DND-41 (cell line): ENCODE measurements at regions not wholly inside any gene's neighbourhood (a gene's known extent, or its start where the extent isn't known, plus 50 kb on each side); places are given as distances from the start of the nearest gene placed in this dataset.

Experiments
- ATAC-seq: fragments of 200-7000 bp; cut with Tn5 transposase; 3 replicates; pipeline ENCODE4 v1.9.1; 2021; ENCODE audit warnings: low read depth; ENCODE audit not compliant: insufficient read depth
- DNase-seq: peaks from one replicate; pipeline ENCODE4 v3.0.0-alpha.2; 2020
- H2AFZ ChIP-seq: 2 replicates; pipeline ENCODE4 v1.6.0; 2012; ENCODE audit warnings: low read depth, low read length
- H3K27ac ChIP-seq: 2 replicates; pipeline ENCODE4 v1.5.1; 2012; ENCODE audit warnings: low read length, inconsistent platforms
- H3K27me3 ChIP-seq: fragments of 200-600 bp; sonication (generic); 2 replicates; pipeline ENCODE4 v1.6.0; 2012; ENCODE audit warnings: low read length, mild to moderate bottlenecking, inconsistent platforms; ENCODE audit not compliant: insufficient read depth, poor library complexity
- H3K36me3 ChIP-seq: 2 replicates; pipeline ENCODE4 v1.5.1; 2012; ENCODE audit warnings: low read length, inconsistent platforms; ENCODE audit not compliant: insufficient read depth
- H3K4me1 ChIP-seq: 2 replicates; pipeline ENCODE4 v1.5.1; 2012; ENCODE audit warnings: mild to moderate bottlenecking, low read length; ENCODE audit not compliant: insufficient read depth
- H3K4me2 ChIP-seq: 2 replicates; pipeline ENCODE4 v1.6.0; 2012; ENCODE audit warnings: mild to moderate bottlenecking, moderate library complexity, low read length, inconsistent platforms; ENCODE audit not compliant: insufficient read depth
- H3K4me3 ChIP-seq, 2 experiments: fragments of 200-600 bp in 1 of 2; shearing (Covaris generic) in 1 of 2; 2 replicates each; pipeline ENCODE4 v1.5.1; 2012 to 2016; ENCODE audit warnings: inconsistent platforms in 2 of 2, low read length in 2 of 2, mild to moderate bottlenecking in 2 of 2, low read depth in 1 of 2, moderate library complexity in 1 of 2
- H3K79me2 ChIP-seq: 2 replicates; pipeline ENCODE4 v1.6.0; 2012; ENCODE audit warnings: low read length, inconsistent platforms; ENCODE audit not compliant: insufficient read depth
- H3K9ac ChIP-seq: 2 replicates; pipeline ENCODE4 v1.6.0; 2012; ENCODE audit warnings: low read depth, mild to moderate bottlenecking, inconsistent platforms, low read length, moderate library complexity
- H3K9me3 ChIP-seq: 2 replicates; pipeline ENCODE4 v1.5.1; 2012; ENCODE audit warnings: low read length, moderate library complexity, mild to moderate bottlenecking, inconsistent platforms; ENCODE audit not compliant: insufficient read depth, severe bottlenecking
- H4K20me1 ChIP-seq: 2 replicates; pipeline ENCODE4 v1.6.0; 2012; ENCODE audit warnings: low read length; ENCODE audit not compliant: insufficient read depth
- CTCF ChIP-seq: IDR thresholded peaks from 2 replicates; pipeline ENCODE4 v1.5.1; 2012; ENCODE audit warnings: borderline replicate concordance, low read length, moderate library complexity, mild to moderate bottlenecking; ENCODE audit not compliant: poor library complexity, severe bottlenecking; ENCODE audit errors: extremely low read depth
- EZH2 ChIP-seq: IDR thresholded peaks from 3 replicates; pipeline ENCODE4 v1.6.1; 2012; ENCODE audit warnings: borderline replicate concordance, low read depth, mild to moderate bottlenecking, moderate library complexity, low read length, inconsistent platforms; ENCODE audit not compliant: severe bottlenecking

- Histone ChIP-seq H2AFZ (no peak overlapping the region), H3K36me3 (no peaks in the 10 kb centered on the region), H3K4me2 (no peak overlapping the region), H3K27me3 (no peaks in the 10 kb centered on the region), H3K9me3 (no peaks in the 10 kb centered on the region), H3K4me3 (no peak overlapping the region), H3K79me2 (no peaks in the 10 kb centered on the region), H4K20me1 (no peaks in the 10 kb centered on the region), H3K9ac (no peak overlapping the region), H3K4me1 (no peaks in the 10 kb centered on the region), H3K27ac (no peak overlapping the region)
- ATAC-seq = no peak
- no peak for DNase-seq
- TF ChIP-seq EZH2 (no peak), CTCF (no peak)
These were observed 209.2 kb downstream of the GPAM start for GRCh38 chr10:111974325-111974724.

GRCh38 chr10:111976557-111976956, 207.0 kb downstream of the GPAM start:
- no peak overlapping the region for H3K27ac ChIP-seq
- no peak overlapping the region for H3K4me2 ChIP-seq
- ATAC-seq (no peak), DNase-seq (no peak)
- H3K79me2 ChIP-seq = no peaks in the 10 kb centered on the region
- no peak overlapping the region for H2AFZ ChIP-seq
- no peaks in the 10 kb centered on the region for H4K20me1 ChIP-seq
- no peaks in the 10 kb centered on the region for H3K36me3 ChIP-seq
- no peak overlapping the region for H3K4me3 ChIP-seq
- no peaks in the 10 kb centered on the region for H3K4me1 ChIP-seq
- TF ChIP-seq EZH2 = no peak
- no peak for TF ChIP-seq CTCF
- no peaks in the 10 kb centered on the region for H3K9me3 ChIP-seq
- H3K27me3 ChIP-seq = peaks cover 2% of the 10 kb centered on the region
- no peak overlapping the region for H3K9ac ChIP-seq

GRCh38 chr10:111984057-111984456, 199.5 kb downstream of the GPAM start:
- Histone ChIP-seq H3K4me1 (no peaks in the 10 kb centered on the region), H3K4me2 (no peak overlapping the region), H3K9ac (no peak overlapping the region), H2AFZ (no peak overlapping the region), H3K4me3 (no peak overlapping the region), H4K20me1 (no peaks in the 10 kb centered on the region), H3K9me3 (no peaks in the 10 kb centered on the region), H3K79me2 (no peaks in the 10 kb centered on the region), H3K27ac (no peak overlapping the region), H3K27me3 (peaks cover 2% of the 10 kb centered on the region), H3K36me3 (no peaks in the 10 kb centered on the region)
- no peak for ATAC-seq
- no peak for DNase-seq
- TF ChIP-seq EZH2 (no peak), CTCF (no peak)

GRCh38 chr10:111986079-111986478, 197.5 kb downstream of the GPAM start:
- TF ChIP-seq EZH2 = no peak
- no peaks in the 10 kb centered on the region for H3K4me1 ChIP-seq
- H3K9me3 ChIP-seq = no peaks in the 10 kb centered on the region
- H4K20me1 ChIP-seq = no peaks in the 10 kb centered on the region
- DNase-seq (no peak), ATAC-seq (no peak)
- H3K27ac ChIP-seq = no peak overlapping the region
- no peaks in the 10 kb centered on the region for H3K27me3 ChIP-seq
- no peak overlapping the region for H3K9ac ChIP-seq
- no peak overlapping the region for H3K4me3 ChIP-seq
- H3K4me2 ChIP-seq = no peak overlapping the region
- H3K79me2 ChIP-seq = no peaks in the 10 kb centered on the region
- H3K36me3 ChIP-seq = no peaks in the 10 kb centered on the region
- no peak overlapping the region for H2AFZ ChIP-seq
